IMR-90 (cell line): ENCODE measurements at regions not wholly inside any gene's neighbourhood (a gene's known extent, or its start where the extent isn't known, plus 50 kb on each side); places are given as distances from the start of the nearest gene placed in this dataset.

Experiments used
- CEBPB ChIP-seq: IDR thresholded peaks from 2 replicates; pipeline ENCODE4 v1.6.1; 2012; ENCODE audit warnings: low read depth, low read length, improper control_type of control experiment
- CHD1 ChIP-seq: IDR thresholded peaks from 2 replicates; pipeline ENCODE4 v1.6.1; 2012; ENCODE audit warnings: low read depth, low read length, improper control_type of control experiment
- MAZ ChIP-seq: IDR thresholded peaks from 2 replicates; pipeline ENCODE4 v1.6.1; 2012; ENCODE audit warnings: low read depth, mild to moderate bottlenecking, low read length, improper control_type of control experiment, moderate library complexity, borderline replicate concordance
- MXI1 ChIP-seq: IDR thresholded peaks from 2 replicates; pipeline ENCODE4 v1.6.1; 2012; ENCODE audit warnings: low read depth, mild to moderate bottlenecking, low read length, moderate library complexity, borderline replicate concordance
- POLR2A ChIP-seq: IDR thresholded peaks from 2 replicates; pipeline ENCODE4 v1.6.1; 2012; ENCODE audit warnings: mild to moderate bottlenecking, low read depth, low read length
- RAD21 ChIP-seq: IDR thresholded peaks from 2 replicates; pipeline ENCODE4 v1.6.1; 2012; ENCODE audit warnings: low read length, improper control_type of control experiment
- RCOR1 ChIP-seq: IDR thresholded peaks from 2 replicates; pipeline ENCODE4 v1.6.1; 2012; ENCODE audit warnings: mild to moderate bottlenecking, low read length, improper control_type of control experiment; ENCODE audit not compliant: insufficient replicate concordance
- RFX5 ChIP-seq: IDR thresholded peaks from 2 replicates; pipeline ENCODE4 v1.8.0; 2012; ENCODE audit warnings: low read depth, mild to moderate bottlenecking, low read length, moderate library complexity
- SMC3 ChIP-seq: fragments of 150-350 bp; IDR thresholded peaks from 2 replicates; pipeline ENCODE4 v1.6.1; 2016; ENCODE audit warnings: low read depth, mild to moderate bottlenecking, antibody characterized with exemption, low read length, moderate library complexity
- TF ChIP-seq, protein P1 (sequence below): conservative IDR thresholded peaks from 2 replicates; pipeline ENCODE4 v1.5.1; 2012; ENCODE audit warnings: mild to moderate bottlenecking, low read depth, low read length, improper control_type of control experiment
- TF ChIP-seq, protein P2 (sequence below): fragments of 150-350 bp; IDR thresholded peaks from 2 replicates; pipeline ENCODE4 v1.6.1; 2016; ENCODE audit warnings: low read depth, mild to moderate bottlenecking, low read length, moderate library complexity, borderline replicate concordance
- TF ChIP-seq, protein P3 (sequence below): fragments of 150-350 bp; IDR thresholded peaks from 2 replicates; pipeline ENCODE4 v1.6.1; 2017; ENCODE audit warnings: mild to moderate bottlenecking, antibody characterized with exemption, low read length, low read depth

DNA sequence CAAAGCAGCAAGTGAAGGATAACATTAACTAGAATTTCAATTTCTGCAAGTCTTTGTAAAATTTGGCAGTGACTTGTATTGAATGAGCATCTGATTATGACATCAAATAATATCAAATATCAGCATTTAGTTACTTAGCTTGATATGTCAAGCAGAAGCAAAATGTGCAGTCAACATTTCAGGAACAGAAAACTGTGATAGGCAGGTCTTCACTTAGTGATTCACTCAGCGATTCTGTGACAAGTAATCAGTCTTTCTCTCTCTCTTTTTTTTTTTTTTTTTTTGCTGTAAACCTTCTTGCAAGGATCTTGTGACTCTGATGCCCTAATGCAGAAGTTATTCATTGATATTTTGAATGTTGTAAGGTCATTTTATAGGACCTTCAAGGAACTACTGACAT, 307.1 kb downstream of the MTERF1 start:
- TF ChIP-seq, protein P1, sequence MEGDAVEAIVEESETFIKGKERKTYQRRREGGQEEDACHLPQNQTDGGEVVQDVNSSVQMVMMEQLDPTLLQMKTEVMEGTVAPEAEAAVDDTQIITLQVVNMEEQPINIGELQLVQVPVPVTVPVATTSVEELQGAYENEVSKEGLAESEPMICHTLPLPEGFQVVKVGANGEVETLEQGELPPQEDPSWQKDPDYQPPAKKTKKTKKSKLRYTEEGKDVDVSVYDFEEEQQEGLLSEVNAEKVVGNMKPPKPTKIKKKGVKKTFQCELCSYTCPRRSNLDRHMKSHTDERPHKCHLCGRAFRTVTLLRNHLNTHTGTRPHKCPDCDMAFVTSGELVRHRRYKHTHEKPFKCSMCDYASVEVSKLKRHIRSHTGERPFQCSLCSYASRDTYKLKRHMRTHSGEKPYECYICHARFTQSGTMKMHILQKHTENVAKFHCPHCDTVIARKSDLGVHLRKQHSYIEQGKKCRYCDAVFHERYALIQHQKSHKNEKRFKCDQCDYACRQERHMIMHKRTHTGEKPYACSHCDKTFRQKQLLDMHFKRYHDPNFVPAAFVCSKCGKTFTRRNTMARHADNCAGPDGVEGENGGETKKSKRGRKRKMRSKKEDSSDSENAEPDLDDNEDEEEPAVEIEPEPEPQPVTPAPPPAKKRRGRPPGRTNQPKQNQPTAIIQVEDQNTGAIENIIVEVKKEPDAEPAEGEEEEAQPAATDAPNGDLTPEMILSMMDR = no peak
- TF ChIP-seq, protein P2, sequence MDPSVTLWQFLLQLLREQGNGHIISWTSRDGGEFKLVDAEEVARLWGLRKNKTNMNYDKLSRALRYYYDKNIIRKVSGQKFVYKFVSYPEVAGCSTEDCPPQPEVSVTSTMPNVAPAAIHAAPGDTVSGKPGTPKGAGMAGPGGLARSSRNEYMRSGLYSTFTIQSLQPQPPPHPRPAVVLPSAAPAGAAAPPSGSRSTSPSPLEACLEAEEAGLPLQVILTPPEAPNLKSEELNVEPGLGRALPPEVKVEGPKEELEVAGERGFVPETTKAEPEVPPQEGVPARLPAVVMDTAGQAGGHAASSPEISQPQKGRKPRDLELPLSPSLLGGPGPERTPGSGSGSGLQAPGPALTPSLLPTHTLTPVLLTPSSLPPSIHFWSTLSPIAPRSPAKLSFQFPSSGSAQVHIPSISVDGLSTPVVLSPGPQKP = no peak
- TF ChIP-seq POLR2A (no peak), RFX5 (no peak), MXI1 (no peak), CEBPB (no peak), RAD21 (no peak), RCOR1 (no peak), MAZ (no peak), CHD1 (no peak), SMC3 (no peak)
- TF ChIP-seq, protein P3, sequence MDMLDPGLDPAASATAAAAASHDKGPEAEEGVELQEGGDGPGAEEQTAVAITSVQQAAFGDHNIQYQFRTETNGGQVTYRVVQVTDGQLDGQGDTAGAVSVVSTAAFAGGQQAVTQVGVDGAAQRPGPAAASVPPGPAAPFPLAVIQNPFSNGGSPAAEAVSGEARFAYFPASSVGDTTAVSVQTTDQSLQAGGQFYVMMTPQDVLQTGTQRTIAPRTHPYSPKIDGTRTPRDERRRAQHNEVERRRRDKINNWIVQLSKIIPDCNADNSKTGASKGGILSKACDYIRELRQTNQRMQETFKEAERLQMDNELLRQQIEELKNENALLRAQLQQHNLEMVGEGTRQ = no peak
